Body of pancreas (tissue), 4 donors: ENCODE measurements at regions not wholly inside any gene's neighbourhood (a gene's known extent, or its start where the extent isn't known, plus 50 kb on each side); places are given as distances from the start of the nearest gene placed in this dataset.

Source experiments
- ATAC-seq: fragments of 150-250 bp; one replicate; pipeline ENCODE4 v1.9.1; 2016
- DNase-seq, 4 donors: peaks; one replicate each; pipeline ENCODE4 v3.0.0-alpha.2; 2019
- H3K27ac ChIP-seq, 4 donors: fragments of 200-600 bp; sonication (generic); 1 replicate in 3 of 4; 2 replicates in 1 of 4; pipeline versions ENCODE4 v1.5.1 to v1.6.1; 2016 to 2019; ENCODE audit warnings: mild to moderate bottlenecking in 1 of 4, mixed read lengths in 1 of 4, moderate library complexity in 1 of 4
- H3K27me3 ChIP-seq, 2 donors: fragments of 200-600 bp; sonication (generic); one replicate each; pipeline ENCODE4 v1.6.0; 2016; ENCODE audit warnings: mild to moderate bottlenecking in 1 of 2
- H3K36me3 ChIP-seq, 2 donors: fragments of 200-600 bp; sonication (generic); replicated peaks in 1 of 2; 2 replicates each; pipeline ENCODE4 v1.5.1; 2016; ENCODE audit warnings: low read depth in 2 of 2; ENCODE audit not compliant: insufficient read depth in 1 of 2
- H3K4me1 ChIP-seq: fragments of 200-600 bp; sonication (generic); one replicate; pipeline ENCODE4 v1.6.0; 2016
- H3K4me3 ChIP-seq, 2 donors: fragments of 200-600 bp; sonication (generic); 1 replicate in 1 of 2; 2 replicates in 1 of 2; pipeline ENCODE4 v1.5.1; 2016 to 2019
- H3K9me3 ChIP-seq, 3 donors: fragments of 200-600 bp; sonication (generic); 1 replicate in 2 of 3; 2 replicates in 1 of 3; pipeline ENCODE4 v1.5.1; 2016
- POLR2A ChIP-seq, 3 donors: fragments of 450-650 bp; IDR thresholded peaks; one replicate each; pipeline ENCODE4 v1.6.1; 2016; ENCODE audit warnings: antibody characterized with exemption in 3 of 3, mild to moderate bottlenecking in 2 of 3
- WGBS, 2 donors: methylation state at CpG; one replicate each; pipeline ENCODE4 v1.1.5; 2017; 5-methylcytosine and 5-hydroxymethylcytosine counted together
- intact Hi-C: fragments of 100-400 bp; cut with DNase I; formaldehyde crosslinking; loops from one replicate; pipeline ENCODE4 v1.15.1; 2023
- TF ChIP-seq, protein P1 (sequence below), 7 experiments: fragments of 450-650 bp in 4 of 7; fragments of 200-600 bp in 3 of 7; sonication (generic) in 3 of 7; IDR thresholded peaks; one replicate each; pipeline ENCODE4 v1.5.1; 2016 to 2019; ENCODE audit warnings: antibody characterized with exemption in 7 of 7

DNA sequence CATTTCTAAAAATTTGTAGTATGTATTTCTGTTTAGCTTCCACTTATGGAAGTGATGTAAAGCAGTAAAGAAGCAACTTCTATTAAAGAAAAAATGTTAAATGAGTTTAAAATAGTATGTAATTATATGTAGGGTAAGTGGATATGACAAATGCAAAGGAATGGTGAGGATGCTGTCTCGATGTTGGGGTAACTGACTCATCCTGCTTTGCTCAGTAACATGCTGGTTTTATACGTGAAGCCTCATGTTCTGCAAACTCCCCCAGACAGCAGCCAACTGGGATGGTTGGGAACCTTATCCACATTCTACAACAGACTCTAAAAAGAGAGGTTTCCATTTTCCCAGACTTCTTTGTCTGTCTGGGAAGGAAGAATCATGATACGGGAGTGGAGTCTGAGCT is 1006.4 kb upstream of the TMEM132C start:
- Histone ChIP-seq H3K27ac (no peak overlapping the region), H3K27me3 (no peaks in the 10 kb centered on the region), H3K9me3 (no peaks in the 10 kb centered on the region), H3K36me3 (no peaks in the 10 kb centered on the region), H3K4me1 (no peaks in the 10 kb centered on the region), H3K4me3 (no peak overlapping the region)
- ATAC-seq (no peak), DNase-seq (no peak)
- intact Hi-C loops = no loop called here
- TF ChIP-seq POLR2A (IDR thresholded peaks at IDR 0.05) = no peak
- 70 to 74% methylated on average over 3 of the region's 3 CpGs for whole genome bisulfite sequencing, 2 donors

DNA sequence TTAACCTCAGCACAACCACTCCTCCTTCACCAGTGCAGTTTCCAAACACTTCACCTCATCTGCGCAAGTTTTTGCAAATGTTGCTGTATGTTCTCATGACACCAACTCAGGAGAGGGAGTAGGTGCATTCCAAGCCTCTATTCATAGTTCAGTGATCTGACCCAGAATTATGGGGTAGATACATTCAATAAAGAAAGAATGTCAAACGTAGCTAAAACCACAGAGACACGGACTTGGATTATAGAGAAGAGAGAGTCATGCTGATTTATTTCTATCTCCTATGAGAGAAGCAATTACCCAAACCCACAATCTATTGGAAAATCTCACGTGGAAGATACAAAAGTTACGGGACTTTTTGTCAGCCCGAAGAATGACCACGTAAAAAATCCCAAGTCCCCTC is 1006.0 kb upstream of the TMEM132C start:
- H3K4me1 ChIP-seq = no peaks in the 10 kb centered on the region
- no peak overlapping the region for H3K4me3 ChIP-seq
- WGBS, 2 donors = 73 to 81% methylated on average over 7 of the region's 7 CpGs
- H3K9me3 ChIP-seq = no peaks in the 10 kb centered on the region
- ATAC-seq = no peak
- no peak overlapping the region for H3K27ac ChIP-seq
- no peak for DNase-seq
- H3K36me3 ChIP-seq = no peaks in the 10 kb centered on the region
- TF ChIP-seq, protein P1, sequence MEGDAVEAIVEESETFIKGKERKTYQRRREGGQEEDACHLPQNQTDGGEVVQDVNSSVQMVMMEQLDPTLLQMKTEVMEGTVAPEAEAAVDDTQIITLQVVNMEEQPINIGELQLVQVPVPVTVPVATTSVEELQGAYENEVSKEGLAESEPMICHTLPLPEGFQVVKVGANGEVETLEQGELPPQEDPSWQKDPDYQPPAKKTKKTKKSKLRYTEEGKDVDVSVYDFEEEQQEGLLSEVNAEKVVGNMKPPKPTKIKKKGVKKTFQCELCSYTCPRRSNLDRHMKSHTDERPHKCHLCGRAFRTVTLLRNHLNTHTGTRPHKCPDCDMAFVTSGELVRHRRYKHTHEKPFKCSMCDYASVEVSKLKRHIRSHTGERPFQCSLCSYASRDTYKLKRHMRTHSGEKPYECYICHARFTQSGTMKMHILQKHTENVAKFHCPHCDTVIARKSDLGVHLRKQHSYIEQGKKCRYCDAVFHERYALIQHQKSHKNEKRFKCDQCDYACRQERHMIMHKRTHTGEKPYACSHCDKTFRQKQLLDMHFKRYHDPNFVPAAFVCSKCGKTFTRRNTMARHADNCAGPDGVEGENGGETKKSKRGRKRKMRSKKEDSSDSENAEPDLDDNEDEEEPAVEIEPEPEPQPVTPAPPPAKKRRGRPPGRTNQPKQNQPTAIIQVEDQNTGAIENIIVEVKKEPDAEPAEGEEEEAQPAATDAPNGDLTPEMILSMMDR (IDR thresholded peaks at IDR 0.05) = no peak
- TF ChIP-seq POLR2A (IDR thresholded peaks at IDR 0.05) = no peak
- intact Hi-C loops = no loop called here
- no peaks in the 10 kb centered on the region for H3K27me3 ChIP-seq

DNA sequence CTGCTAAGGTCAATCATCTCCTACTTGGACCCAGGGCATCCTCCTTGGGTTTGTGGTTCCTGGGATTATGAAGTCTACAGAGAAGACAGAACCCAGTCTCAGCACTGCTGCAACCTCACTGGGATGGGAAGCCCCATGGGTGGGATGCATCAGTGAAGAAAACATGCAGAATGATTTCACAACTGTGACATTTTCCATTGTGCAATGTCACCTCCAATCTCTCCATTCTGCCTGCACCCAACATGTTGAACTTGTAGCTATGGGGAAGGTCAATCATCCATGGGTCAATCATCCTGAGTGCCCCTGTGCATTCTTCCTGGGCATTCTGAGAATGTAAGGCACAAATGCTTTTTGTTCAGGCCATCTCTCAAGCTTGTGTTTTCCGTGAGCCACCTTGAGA is 1004.4 kb upstream of the TMEM132C start:
- H3K4me1 ChIP-seq = no peaks in the 10 kb centered on the region
- H3K27me3 ChIP-seq = no peaks in the 10 kb centered on the region
- no peak for DNase-seq
- H3K27ac ChIP-seq = no peak overlapping the region
- no peaks in the 10 kb centered on the region for H3K9me3 ChIP-seq
- H3K36me3 ChIP-seq = no peaks in the 10 kb centered on the region
- no peak for ATAC-seq
- intact Hi-C loops = no loop called here
- no peak overlapping the region for H3K4me3 ChIP-seq
- WGBS, 2 donors = 69 to 100% methylated on average over 1 of the region's 1 CpG
- TF ChIP-seq, protein P1 (IDR thresholded peaks at IDR 0.05) = no peak
- TF ChIP-seq POLR2A (IDR thresholded peaks at IDR 0.05) = no peak

DNA sequence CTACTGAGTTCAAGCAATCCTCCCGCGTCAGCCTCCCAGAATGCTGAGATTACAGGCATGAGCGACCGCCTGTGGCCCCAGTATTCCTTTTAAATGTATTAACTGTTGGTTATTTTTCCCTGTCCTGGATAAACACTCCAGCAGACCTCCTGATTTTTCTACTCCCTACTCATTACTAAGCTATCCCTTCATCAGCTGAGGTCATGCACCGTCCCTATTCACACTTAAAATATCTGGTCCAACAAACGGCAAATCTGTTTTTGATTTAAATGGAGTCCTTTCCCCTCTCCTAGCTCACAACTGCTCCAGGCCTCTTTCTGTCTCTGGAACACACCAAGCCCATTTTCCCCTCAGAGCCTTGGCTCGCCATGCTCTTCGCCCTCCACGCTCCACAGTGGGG is 1003.3 kb upstream of the TMEM132C start:
- intact Hi-C loops = no loop called here
- TF ChIP-seq, protein P1 (IDR thresholded peaks at IDR 0.05) = no peak
- Histone ChIP-seq H3K27me3 (no peaks in the 10 kb centered on the region), H3K4me3 (no peak overlapping the region), H3K36me3 (no peaks in the 10 kb centered on the region), H3K4me1 (no peaks in the 10 kb centered on the region), H3K9me3 (no peaks in the 10 kb centered on the region), H3K27ac (no peak overlapping the region)
- DNase-seq (no peak), ATAC-seq (no peak)
- WGBS, 2 donors = 87 to 94% methylated on average over 9 of the region's 9 CpGs

DNA sequence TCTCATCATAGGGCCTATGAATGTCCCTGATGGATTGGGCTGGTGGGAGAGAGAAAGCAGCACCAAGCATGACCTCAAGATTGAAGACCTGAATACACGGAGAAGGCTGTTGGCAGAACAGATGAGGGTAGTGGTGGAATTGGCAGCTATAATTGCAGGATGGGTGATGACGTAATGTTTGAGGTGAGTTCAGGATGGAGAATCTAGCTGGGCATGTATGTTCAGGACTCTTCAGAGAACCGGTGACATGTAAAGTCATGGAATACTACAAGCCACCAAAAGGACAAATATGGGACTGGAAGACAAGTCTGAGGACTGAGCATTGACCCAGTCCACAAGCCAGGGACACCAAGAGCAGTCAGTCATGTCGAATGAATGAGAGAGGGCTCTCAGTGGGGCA is 999.8 kb upstream of the TMEM132C start:
- TF ChIP-seq, protein P1 (IDR thresholded peaks at IDR 0.05) = no peak
- no peak for TF ChIP-seq POLR2A (IDR thresholded peaks at IDR 0.05)
- intact Hi-C loops = no loop called here

More for the DNA sequence above, 999.8 kb upstream of the TMEM132C start:
- H3K4me3 ChIP-seq = no peak overlapping the region
- no peak overlapping the region for H3K27ac ChIP-seq
- no peaks in the 10 kb centered on the region for H3K27me3 ChIP-seq
- H3K36me3 ChIP-seq = no peaks in the 10 kb centered on the region
- no peak for DNase-seq
- ATAC-seq = no peak
- no peaks in the 10 kb centered on the region for H3K9me3 ChIP-seq
- no peaks in the 10 kb centered on the region for H3K4me1 ChIP-seq
- 80% methylated on average over 4 of the region's 4 CpGs for WGBS, 2 donors
